ENCODE measurements at regions not wholly inside any gene's neighbourhood (a gene's known extent, or its start where the extent isn't known, plus 50 kb on each side); places are given as distances from the start of the nearest gene placed in this dataset.

- TF ChIP-seq FOXA1 (IDR thresholded peaks at IDR 0.05) (no peak), NFRKB (IDR thresholded peaks at IDR 0.05) (no peak), ELF4 (IDR thresholded peaks at IDR 0.05) (no peak), TARDBP (IDR thresholded peaks at IDR 0.05) (no peak), SP1 (IDR thresholded peaks at IDR 0.05) (no peak), FOXM1 (IDR thresholded peaks at IDR 0.05; ENCODE audit: borderline replicate concordance) (no peak), BHLHE40 (IDR thresholded peaks at IDR 0.05; ENCODE audit: borderline replicate concordance) (no peak)
These were observed 524.5 kb downstream of the MATN1 start for GRCh38 chr1:30198795-30199403.
